ENCODE measurements at regions not wholly inside any gene's neighbourhood (a gene's known extent, or its start where the extent isn't known, plus 50 kb on each side); places are given as distances from the start of the nearest gene placed in this dataset.

- no peak for DNase-seq (ENCODE audit: low spot score)
These were observed 202.3 kb upstream of the LPP start for GRCh38 chr3:187951452-187952190.

GRCh38 chr3:187952849-187953248, 201.1 kb upstream of the LPP start:
- no peak for DNase-seq (ENCODE audit: low spot score)

GRCh38 chr3:187954516-187954872, 199.5 kb upstream of the LPP start:
- DNase-seq (ENCODE audit: low spot score) = no peak

GRCh38 chr3:187954873-187955586, 198.9 kb upstream of the LPP start:
- no peak for DNase-seq (ENCODE audit: low spot score)

- DNase-seq (ENCODE audit: low spot score) = no peak
These were observed 198.4 kb upstream of the LPP start for GRCh38 chr3:187955587-187955952.

GRCh38 chr3:187957165-187957581, 196.8 kb upstream of the LPP start:
- no peak for DNase-seq (ENCODE audit: low spot score)

GRCh38 chr3:187957582-187957981, 196.4 kb upstream of the LPP start:
- no peak for DNase-seq (ENCODE audit: low spot score)

GRCh38 chr3:187958432-187959003, 195.4 kb upstream of the LPP start:
- DNase-seq (ENCODE audit: low spot score) = peak; percentile 64

GRCh38 chr3:187960820-187961219, 193.1 kb upstream of the LPP start:
- DNase-seq (ENCODE audit: low spot score) = no peak

- DNase-seq (ENCODE audit: low spot score) = no peak
These were observed 192.6 kb upstream of the LPP start for GRCh38 chr3:187961366-187961765.

- DNase-seq (ENCODE audit: low spot score) = no peak
These were observed 190.8 kb upstream of the LPP start for GRCh38 chr3:187963003-187963676.

GRCh38 chr3:187963677-187964385, 190.1 kb upstream of the LPP start:
- no peak for DNase-seq (ENCODE audit: low spot score)

- no peak for DNase-seq (ENCODE audit: low spot score)
These were observed 189.2 kb upstream of the LPP start for GRCh38 chr3:187964760-187965159.

- no peak for DNase-seq (ENCODE audit: low spot score)
These were observed 187.9 kb upstream of the LPP start for GRCh38 chr3:187966096-187966495.

GRCh38 chr3:187966636-187967406, 187.1 kb upstream of the LPP start:
- no peak for DNase-seq (ENCODE audit: low spot score)

GRCh38 chr3:187967993-187968392, 186.0 kb upstream of the LPP start:
- no peak for DNase-seq (ENCODE audit: low spot score)

GRCh38 chr3:187968883-187969580, 184.9 kb upstream of the LPP start:
- no peak for DNase-seq (ENCODE audit: low spot score)

GRCh38 chr3:187969581-187969950, 184.4 kb upstream of the LPP start:
- no peak for DNase-seq (ENCODE audit: low spot score)

- no peak for DNase-seq (ENCODE audit: low spot score)
These were observed 183.9 kb upstream of the LPP start for GRCh38 chr3:187970106-187970505.

- DNase-seq (ENCODE audit: low spot score) = no peak
These were observed 182.3 kb upstream of the LPP start for GRCh38 chr3:187971629-187972028.

- no peak for DNase-seq (ENCODE audit: low spot score)
These were observed 181.5 kb upstream of the LPP start for GRCh38 chr3:187972454-187972853.
